ENCODE measurements at regions not wholly inside any gene's neighbourhood (a gene's known extent, or its start where the extent isn't known, plus 50 kb on each side); places are given as distances from the start of the nearest gene placed in this dataset.
"Not testable (repeated sequence)": the region's sequence is repeated elsewhere in the genome, so short reads cannot be mapped to it uniquely, and the experiment has no call there.

DNA sequence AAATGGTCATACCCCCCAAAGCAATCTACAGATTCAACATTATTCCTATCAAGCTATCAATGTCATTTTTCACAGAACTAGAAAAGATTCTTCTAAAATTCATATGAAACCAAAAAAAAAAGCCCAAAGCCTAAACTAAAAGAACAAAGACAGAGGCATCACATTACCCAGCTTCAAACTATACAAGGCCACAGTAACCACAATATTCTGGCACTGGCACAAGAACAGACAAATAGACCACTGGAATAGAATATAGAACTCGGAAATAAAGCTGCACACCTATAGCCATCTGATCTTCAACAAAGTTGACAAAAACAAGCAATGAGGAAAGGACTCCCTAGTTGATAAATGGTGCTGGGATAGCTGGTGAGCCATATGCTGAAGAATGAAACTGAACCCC lies 89.2 kb upstream of the PCED1B start:
- no peaks in the 10 kb centered on the region for H3K9me3 Mint-ChIP-seq
- H3K27me3 Mint-ChIP-seq, result peaks cover 66 to 82% of the 10 kb centered on the region in 2 donors
- no peak overlapping the region for H3K4me3 Mint-ChIP-seq
- no peaks in the 10 kb centered on the region for H3K4me1 Mint-ChIP-seq (ENCODE audit: low read depth in 2 of 2)
- H3K36me3 Mint-ChIP-seq (ENCODE audit: insufficient read depth), result no peaks in the 10 kb centered on the region
- no peak for DNase-seq
- H3K27ac Mint-ChIP-seq, result no peak overlapping the region
- ATAC-seq (replicated peaks), result no peak

DNA sequence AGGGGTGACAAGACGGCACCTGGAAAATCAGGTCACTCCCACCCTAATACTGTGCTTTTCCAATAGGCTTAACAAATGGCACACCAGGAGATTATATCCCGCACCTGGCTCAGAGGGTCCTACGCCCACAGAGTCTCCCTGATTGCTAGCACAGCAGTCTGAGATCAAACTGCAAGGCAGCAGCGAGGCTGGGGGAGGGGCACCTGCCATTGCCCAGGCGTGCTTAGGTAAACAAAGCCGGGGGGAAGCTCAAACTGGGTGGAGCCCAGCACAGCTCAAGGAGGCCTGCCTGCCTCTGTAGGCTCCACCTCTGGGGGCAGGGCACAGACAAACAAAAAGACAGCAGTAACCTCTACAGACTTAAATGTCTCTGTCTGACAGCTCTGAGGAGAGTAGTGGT lies 87.4 kb upstream of the PCED1B start:
- peaks cover 54 to 63% of the 10 kb centered on the region in 2 donors for H3K27me3 Mint-ChIP-seq
- H3K27ac Mint-ChIP-seq; H3K9me3 Mint-ChIP-seq; H3K4me1 Mint-ChIP-seq (ENCODE audit: low read depth in 2 of 2); H3K4me3 Mint-ChIP-seq; DNase-seq; H3K36me3 Mint-ChIP-seq (ENCODE audit: insufficient read depth); ATAC-seq (replicated peaks): not testable (repeated sequence)

DNA sequence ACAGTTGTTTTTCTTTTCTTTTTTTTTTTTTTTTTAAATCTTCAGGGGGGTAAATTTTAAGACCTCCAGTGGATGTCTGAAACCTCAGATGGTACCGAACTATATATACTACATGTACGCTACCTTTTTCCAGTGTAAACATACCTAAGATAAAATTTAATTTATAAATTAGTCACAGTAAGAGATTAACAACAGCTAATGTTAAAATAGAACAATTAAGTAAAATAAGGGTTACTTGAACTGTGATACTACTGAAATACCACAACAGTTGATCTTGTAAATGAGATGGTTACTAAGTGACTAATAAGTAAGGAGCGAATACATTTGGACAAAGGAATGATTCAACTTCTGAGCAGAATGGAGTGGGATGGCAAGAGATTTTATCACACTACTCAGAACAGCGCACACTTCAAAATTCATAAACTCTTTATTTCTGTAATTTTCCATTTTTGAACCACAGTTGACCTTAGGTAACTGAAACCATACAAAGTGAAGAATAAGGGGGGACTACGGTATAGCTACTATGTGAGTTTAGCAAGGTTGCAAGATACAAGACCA lies 80.5 kb upstream of the PCED1B start:
- H3K27me3 Mint-ChIP-seq, result peaks cover 25 to 33% of the 10 kb centered on the region in 2 donors
- no peak overlapping the region for H3K4me3 Mint-ChIP-seq
- no peaks in the 10 kb centered on the region for H3K4me1 Mint-ChIP-seq (ENCODE audit: low read depth in 2 of 2)
- DNase-seq (no peak), ATAC-seq (replicated peaks) (no peak)
- no peaks in the 10 kb centered on the region for H3K9me3 Mint-ChIP-seq
- no peak overlapping the region for H3K27ac Mint-ChIP-seq
- H3K36me3 Mint-ChIP-seq (ENCODE audit: insufficient read depth), result no peaks in the 10 kb centered on the region

DNA sequence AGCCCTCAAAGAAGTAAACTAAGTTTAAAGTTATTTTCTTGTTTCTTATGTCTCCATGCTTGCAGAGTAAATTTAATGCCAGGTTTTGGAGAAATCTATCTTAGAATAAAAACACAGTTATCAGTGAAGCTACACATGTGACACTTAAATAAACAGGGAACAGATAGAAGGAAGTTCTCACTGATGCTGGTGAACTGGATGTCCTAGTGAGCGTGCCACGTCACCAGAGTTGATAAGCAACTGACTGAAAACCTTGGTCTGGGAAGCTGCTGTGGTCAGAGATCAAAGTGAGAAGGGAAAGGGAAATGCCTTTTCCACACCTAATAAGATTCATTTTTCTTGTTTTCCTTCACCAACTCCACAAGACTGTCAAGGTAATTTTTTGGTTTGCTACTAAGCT lies 74.8 kb upstream of the PCED1B start:
- no peak for DNase-seq
- H3K27me3 Mint-ChIP-seq, result peaks cover 52 to 55% of the 10 kb centered on the region in 2 donors
- no peak for ATAC-seq (replicated peaks)
- H3K9me3 Mint-ChIP-seq, result no peaks in the 10 kb centered on the region
- no peak overlapping the region for H3K27ac Mint-ChIP-seq
- H3K36me3 Mint-ChIP-seq (ENCODE audit: insufficient read depth), result no peaks in the 10 kb centered on the region
- H3K4me1 Mint-ChIP-seq (ENCODE audit: low read depth in 2 of 2), result no peaks in the 10 kb centered on the region
- H3K4me3 Mint-ChIP-seq, result no peak overlapping the region

DNA sequence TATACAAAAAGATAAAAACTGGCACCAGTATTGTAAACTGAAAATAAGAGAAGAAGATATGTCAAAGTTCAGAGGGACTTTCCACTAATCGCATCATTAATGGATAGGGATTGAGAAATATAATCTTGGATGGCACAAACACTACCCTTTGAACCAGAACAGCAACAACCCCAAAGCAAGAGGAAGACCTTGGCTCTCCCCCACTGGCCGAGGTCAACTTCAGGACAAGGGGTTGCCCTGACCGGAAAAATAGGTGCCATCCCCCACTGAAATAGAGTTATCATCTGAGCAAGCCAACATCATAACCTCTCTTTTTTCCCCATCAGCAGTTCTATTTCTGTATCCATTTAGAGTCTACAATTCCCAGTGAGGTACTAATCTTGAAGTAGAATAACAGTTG lies 72.4 kb upstream of the PCED1B start:
- Mint-ChIP-seq H3K4me3 (no peak overlapping the region), H3K9me3 (no peaks in the 10 kb centered on the region)
- ATAC-seq (replicated peaks), result no peak

DNA sequence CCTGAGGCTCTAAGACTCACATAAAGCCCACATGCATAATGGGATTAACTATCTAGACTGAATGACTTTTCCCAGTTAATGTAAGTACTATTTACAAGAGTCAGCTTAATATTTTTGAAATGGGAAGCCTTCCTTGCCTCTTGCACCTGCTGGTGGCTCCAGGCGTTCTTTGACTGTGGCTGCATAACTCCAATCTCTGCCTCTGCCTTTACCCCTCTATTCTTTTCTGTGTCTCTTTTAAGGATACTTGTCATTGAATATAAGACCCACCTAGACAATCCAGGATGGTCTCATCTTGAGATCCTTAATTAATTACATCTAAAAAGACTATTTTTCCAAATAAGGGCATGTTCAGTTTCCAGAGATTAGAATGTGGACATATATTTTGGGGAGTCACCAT lies 66.9 kb upstream of the PCED1B start:
- Mint-ChIP-seq H3K4me1 (ENCODE audit: low read depth in 2 of 2) (no peaks in the 10 kb centered on the region), H3K27ac (no peak overlapping the region), H3K9me3 (no peaks in the 10 kb centered on the region), H3K36me3 (ENCODE audit: insufficient read depth) (no peaks in the 10 kb centered on the region), H3K27me3 (peaks cover 36 to 48% of the 10 kb centered on the region in 2 donors), H3K4me3 (no peak overlapping the region)
- DNase-seq, result no peak
- no peak for ATAC-seq (replicated peaks)

More for the DNA sequence above, 72.4 kb upstream of the PCED1B start:
- Mint-ChIP-seq H3K36me3 (ENCODE audit: insufficient read depth) (no peaks in the 10 kb centered on the region), H3K4me1 (ENCODE audit: low read depth in 2 of 2) (no peaks in the 10 kb centered on the region), H3K27me3 (peaks cover 48% of the 10 kb centered on the region in 2 donors), H3K27ac (no peak overlapping the region)
- DNase-seq, result no peak

DNA sequence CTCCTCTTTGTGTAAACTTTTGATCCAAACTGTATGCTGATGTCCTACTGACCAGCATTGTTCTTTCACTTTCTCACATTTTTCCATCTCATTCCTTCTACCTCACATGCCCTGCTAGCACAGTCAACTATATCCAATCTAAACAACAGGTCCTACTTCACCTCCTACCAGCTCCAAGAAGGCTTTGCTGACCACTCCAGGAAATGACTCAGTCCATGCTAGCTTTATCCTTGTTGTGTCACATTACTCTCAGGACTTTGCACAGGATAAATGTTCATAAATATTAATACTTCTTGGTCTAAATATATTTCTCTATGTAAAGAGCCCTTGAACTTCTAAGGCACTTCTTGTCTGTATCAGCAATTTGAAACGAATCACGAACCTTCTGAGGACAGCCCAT lies 64.9 kb upstream of the PCED1B start:
- no peak overlapping the region for H3K4me3 Mint-ChIP-seq
- H3K27ac Mint-ChIP-seq, result no peak overlapping the region
- DNase-seq (no peak), ATAC-seq (replicated peaks) (no peak)
- H3K4me1 Mint-ChIP-seq (ENCODE audit: low read depth in 2 of 2), result no peaks in the 10 kb centered on the region
- no peaks in the 10 kb centered on the region for H3K9me3 Mint-ChIP-seq
- H3K36me3 Mint-ChIP-seq (ENCODE audit: insufficient read depth), result no peaks in the 10 kb centered on the region
- peaks cover 41 to 50% of the 10 kb centered on the region in 2 donors for H3K27me3 Mint-ChIP-seq

DNA sequence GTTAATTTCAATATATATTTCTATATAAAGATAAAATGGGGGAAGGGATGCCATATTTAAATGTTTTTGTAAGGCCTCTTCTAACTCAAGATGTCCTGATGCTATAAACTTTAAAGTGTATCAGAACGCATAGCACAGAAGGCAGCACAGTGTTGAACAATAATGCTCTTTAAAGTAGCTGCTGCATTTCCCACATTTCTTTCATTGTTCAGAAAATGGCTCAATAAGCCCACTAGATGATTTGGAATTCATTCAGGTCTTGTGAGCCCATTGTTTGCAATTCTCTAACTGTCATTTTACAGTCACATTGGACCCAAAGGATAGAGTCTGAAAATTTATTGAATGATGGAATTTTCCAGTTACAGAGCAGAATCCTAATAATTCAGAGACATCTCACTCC lies 64.0 kb upstream of the PCED1B start:
- peaks cover 50 to 52% of the 10 kb centered on the region in 2 donors for H3K27me3 Mint-ChIP-seq
- no peaks in the 10 kb centered on the region for H3K36me3 Mint-ChIP-seq (ENCODE audit: insufficient read depth)

DNA sequence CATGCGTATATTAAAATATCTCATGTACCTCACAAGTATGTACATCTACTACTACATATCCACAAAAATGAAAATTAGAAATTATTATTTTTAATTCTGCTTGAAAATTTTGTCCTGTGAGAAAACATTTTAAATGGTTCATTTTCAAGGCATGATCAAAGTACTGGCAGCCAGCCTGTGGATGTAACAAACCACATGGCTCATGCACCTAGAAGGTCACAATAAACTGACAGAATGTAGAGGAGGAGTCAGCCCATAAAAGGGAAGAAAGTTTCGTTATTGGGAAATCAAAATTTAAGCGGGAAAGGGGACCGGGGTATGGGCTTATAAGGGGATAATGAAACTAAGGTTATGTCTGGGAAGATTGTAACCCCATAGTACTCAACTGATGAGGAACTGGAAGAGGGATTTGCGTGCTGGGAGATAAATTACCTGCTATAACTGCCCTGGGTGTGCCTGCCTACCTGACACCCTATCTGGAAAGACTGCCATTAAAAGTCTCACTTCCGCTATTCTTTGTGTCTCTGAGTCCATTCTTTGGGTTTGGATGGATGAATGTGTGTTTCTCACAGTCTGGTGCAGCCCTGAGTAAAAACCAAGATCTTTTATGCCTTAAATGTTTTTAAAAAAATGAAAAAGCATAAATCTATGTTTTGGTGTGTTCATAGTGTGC lies 62.2 kb upstream of the PCED1B start:
- no peak overlapping the region for H3K27ac Mint-ChIP-seq
- no peaks in the 10 kb centered on the region for H3K9me3 Mint-ChIP-seq
- ATAC-seq (replicated peaks), result no peak
- no peak for DNase-seq
- no peak overlapping the region for H3K4me3 Mint-ChIP-seq
- H3K27me3 Mint-ChIP-seq, result peaks cover 41 to 55% of the 10 kb centered on the region in 2 donors
- H3K4me1 Mint-ChIP-seq (ENCODE audit: low read depth in 2 of 2), result no peaks in the 10 kb centered on the region
- no peaks in the 10 kb centered on the region for H3K36me3 Mint-ChIP-seq (ENCODE audit: insufficient read depth)

More for the DNA sequence above, 64.0 kb upstream of the PCED1B start:
- H3K4me1 Mint-ChIP-seq (ENCODE audit: low read depth in 2 of 2), result no peaks in the 10 kb centered on the region
- no peak for ATAC-seq (replicated peaks)
- no peak for DNase-seq
- H3K4me3 Mint-ChIP-seq, result no peak overlapping the region
- H3K27ac Mint-ChIP-seq, result no peak overlapping the region
- no peaks in the 10 kb centered on the region for H3K9me3 Mint-ChIP-seq

DNA sequence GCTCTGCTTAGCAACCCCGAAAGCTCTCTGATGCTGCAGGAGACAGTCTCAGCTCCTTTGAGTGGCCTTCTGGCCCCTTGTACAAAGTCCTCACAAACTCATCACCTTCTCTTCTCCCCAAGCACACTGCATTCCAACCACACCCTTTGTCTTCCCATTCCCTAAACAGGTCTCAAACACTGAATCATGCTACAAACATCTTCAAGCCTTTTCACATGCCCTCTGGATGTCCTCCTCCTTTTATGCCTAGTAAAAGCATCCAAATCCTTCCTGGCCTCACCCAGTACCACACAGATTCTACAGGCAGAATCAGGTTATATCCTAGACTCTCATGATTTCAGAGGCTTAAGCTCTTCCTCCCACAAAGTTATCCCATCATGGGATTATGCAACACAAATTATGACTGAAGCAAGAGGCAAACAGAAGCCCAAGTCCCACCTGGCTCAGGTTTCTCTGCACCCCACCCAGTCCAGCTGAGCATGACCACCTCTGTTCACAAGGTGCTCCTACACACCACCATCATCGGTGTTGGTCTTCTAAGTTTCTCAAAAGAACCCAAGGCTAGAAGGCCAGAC lies 61.4 kb upstream of the PCED1B start:
- no peaks in the 10 kb centered on the region for H3K36me3 Mint-ChIP-seq (ENCODE audit: insufficient read depth)
- ATAC-seq (replicated peaks), result no peak
- no peak overlapping the region for H3K4me3 Mint-ChIP-seq
- DNase-seq, result no peak
- H3K9me3 Mint-ChIP-seq, result no peaks in the 10 kb centered on the region
- no peak overlapping the region for H3K27ac Mint-ChIP-seq
- H3K27me3 Mint-ChIP-seq, result peaks cover 42 to 55% of the 10 kb centered on the region in 2 donors
- H3K4me1 Mint-ChIP-seq (ENCODE audit: low read depth in 2 of 2), result no peaks in the 10 kb centered on the region

DNA sequence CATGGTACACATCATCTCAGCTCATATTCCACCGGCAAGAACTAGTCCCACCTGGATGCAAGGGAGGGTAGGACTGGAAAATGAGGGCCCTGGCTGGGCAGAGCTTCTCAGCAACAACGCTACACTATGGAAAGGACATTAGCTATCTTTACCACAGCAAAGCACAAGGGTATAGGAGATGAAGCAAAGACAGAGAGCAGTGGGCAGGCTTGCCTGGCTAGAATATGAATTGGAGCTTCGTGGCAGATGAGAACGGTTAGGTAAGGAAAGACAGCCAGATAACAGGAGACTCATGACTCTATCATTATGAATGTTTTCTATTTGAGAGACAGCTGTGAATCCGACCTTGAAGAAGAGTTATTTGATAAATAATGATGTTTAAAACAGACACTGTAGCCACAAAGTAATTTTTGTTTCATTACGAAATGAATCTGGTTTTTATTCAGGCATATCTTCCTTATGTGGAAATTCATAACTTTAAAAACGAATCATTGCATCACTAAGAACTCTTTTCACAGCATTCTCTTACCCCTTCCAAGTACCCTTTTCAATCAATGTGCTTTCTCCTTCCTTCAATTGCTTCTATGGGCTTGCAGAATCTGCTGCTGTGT lies 59.1 kb upstream of the PCED1B start:
- Mint-ChIP-seq H3K4me1 (ENCODE audit: low read depth in 2 of 2) (no peaks in the 10 kb centered on the region), H3K27ac (no peak overlapping the region), H3K9me3 (no peaks in the 10 kb centered on the region), H3K27me3 (peaks cover 44 to 52% of the 10 kb centered on the region in 2 donors), H3K36me3 (ENCODE audit: insufficient read depth) (no peaks in the 10 kb centered on the region), H3K4me3 (no peak overlapping the region)
- DNase-seq, result no peak
- ATAC-seq (replicated peaks), result no peak

DNA sequence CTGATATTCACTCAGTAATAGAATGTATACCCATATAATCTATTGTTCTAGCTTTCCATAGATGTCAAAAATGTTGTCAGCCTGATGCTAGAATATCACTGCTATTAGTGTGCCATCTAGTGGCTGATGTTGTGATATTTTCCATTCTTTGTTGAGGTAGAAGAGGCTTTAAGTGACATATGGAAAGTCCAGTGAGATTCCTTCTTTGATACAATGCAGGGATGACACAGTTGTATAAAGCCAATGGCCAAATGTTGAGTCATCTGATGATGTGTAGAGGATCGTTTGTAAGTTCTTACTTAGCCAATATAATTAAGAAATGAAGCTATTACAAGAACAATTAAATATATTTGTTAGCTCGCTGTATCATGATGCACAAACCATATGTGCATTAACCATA lies 58.1 kb upstream of the PCED1B start:
- peak; percentile 54 for ATAC-seq (replicated peaks)
- Mint-ChIP-seq H3K27ac (no peak overlapping the region), H3K4me3 (no peak overlapping the region), H3K36me3 (ENCODE audit: insufficient read depth) (no peaks in the 10 kb centered on the region), H3K27me3 (peaks cover 54 to 59% of the 10 kb centered on the region in 2 donors), H3K4me1 (ENCODE audit: low read depth in 2 of 2) (no peaks in the 10 kb centered on the region), H3K9me3 (no peaks in the 10 kb centered on the region)
- DNase-seq, result peak; percentile 16 to 30 (median 27)

DNA sequence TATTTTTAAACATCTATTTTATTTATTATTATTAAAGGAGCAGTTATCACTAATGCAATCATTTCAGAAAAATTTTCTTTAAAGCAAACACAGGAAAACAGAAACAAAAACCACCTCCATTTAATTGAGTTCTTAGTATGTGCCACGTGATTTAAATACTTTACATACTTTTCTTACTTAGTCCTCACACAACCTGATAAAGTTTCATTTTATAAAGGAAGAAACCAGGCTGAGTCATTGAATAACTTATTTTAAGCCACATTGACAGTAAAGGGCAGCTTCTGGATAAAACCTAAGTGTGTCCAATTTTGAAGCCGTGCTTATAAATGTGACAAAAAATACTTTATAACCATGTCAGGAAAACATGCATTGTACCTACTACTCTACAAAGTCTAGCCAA lies 57.1 kb upstream of the PCED1B start:
- ATAC-seq (replicated peaks) (no peak), DNase-seq (no peak)
- Mint-ChIP-seq H3K4me3 (no peak overlapping the region), H3K9me3 (no peaks in the 10 kb centered on the region), H3K27me3 (peaks cover 52 to 55% of the 10 kb centered on the region in 2 donors), H3K27ac (no peak overlapping the region), H3K36me3 (ENCODE audit: insufficient read depth) (no peaks in the 10 kb centered on the region), H3K4me1 (ENCODE audit: low read depth in 2 of 2) (no peaks in the 10 kb centered on the region)

DNA sequence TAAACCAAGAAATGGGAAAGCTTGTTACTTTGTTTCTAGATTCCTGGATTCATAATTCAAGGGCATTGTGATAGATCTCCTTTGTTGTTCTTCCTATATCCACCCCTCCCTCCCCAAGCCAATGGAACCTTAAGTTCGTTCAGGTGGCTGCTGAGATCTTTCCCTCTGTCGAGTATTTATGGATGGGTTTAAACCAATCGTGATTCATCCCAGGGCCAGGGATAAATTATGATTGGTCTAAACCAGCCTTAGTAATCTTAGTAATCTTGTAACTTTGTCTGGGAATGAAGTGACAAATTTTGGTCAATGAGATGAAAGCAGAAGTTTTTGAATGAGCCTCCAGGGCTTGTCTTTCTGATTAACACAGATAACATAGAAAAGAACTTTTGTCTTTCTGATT lies 56.1 kb upstream of the PCED1B start:
- Mint-ChIP-seq H3K4me3 (no peak overlapping the region), H3K27me3 (peaks cover 41 to 45% of the 10 kb centered on the region in 2 donors), H3K27ac (no peak overlapping the region), H3K36me3 (ENCODE audit: insufficient read depth) (no peaks in the 10 kb centered on the region), H3K9me3 (no peaks in the 10 kb centered on the region), H3K4me1 (ENCODE audit: low read depth in 2 of 2) (no peaks in the 10 kb centered on the region)
- no peak for DNase-seq
- no peak for ATAC-seq (replicated peaks)
